ENCODE measurements at regions not wholly inside any gene's neighbourhood (a gene's known extent, or its start where the extent isn't known, plus 50 kb on each side); places are given as distances from the start of the nearest gene placed in this dataset.
A peak's percentile ranks its signal among the peaks of the same experiment; 100 is the strongest.

- intact Hi-C loops (cut with DNase I): loop anchor here in 1 of 3 donors (10.0 kb wide), 1 partner anchor 801 kb away; no protein-coding TSS in a partner anchor
Measured at GRCh38 chr12:59155448-59155847, 235.1 kb upstream of the LRIG3 start.

GRCh38 chr12:59151243-59151642, 230.9 kb upstream of the LRIG3 start:
- DNase-seq: no peak
- Histone ChIP-seq H3K36me3 (no peaks in the 10 kb centered on the region), H3K27ac (no peak overlapping the region), H3K9me3 (no peaks in the 10 kb centered on the region), H3K4me1 (no peaks in the 10 kb centered on the region), H3K27me3 (no peaks in the 10 kb centered on the region), H3K4me3 (no peak overlapping the region)
- TF ChIP-seq, protein P1, sequence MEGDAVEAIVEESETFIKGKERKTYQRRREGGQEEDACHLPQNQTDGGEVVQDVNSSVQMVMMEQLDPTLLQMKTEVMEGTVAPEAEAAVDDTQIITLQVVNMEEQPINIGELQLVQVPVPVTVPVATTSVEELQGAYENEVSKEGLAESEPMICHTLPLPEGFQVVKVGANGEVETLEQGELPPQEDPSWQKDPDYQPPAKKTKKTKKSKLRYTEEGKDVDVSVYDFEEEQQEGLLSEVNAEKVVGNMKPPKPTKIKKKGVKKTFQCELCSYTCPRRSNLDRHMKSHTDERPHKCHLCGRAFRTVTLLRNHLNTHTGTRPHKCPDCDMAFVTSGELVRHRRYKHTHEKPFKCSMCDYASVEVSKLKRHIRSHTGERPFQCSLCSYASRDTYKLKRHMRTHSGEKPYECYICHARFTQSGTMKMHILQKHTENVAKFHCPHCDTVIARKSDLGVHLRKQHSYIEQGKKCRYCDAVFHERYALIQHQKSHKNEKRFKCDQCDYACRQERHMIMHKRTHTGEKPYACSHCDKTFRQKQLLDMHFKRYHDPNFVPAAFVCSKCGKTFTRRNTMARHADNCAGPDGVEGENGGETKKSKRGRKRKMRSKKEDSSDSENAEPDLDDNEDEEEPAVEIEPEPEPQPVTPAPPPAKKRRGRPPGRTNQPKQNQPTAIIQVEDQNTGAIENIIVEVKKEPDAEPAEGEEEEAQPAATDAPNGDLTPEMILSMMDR (IDR thresholded peaks at IDR 0.05): no peak
- ATAC-seq: no peak
- no peak for FAIRE-seq
- intact Hi-C loops (cut with DNase I): loop anchor here in 1 of 3 donors (10.0 kb wide), 1 partner anchor 796 kb away; no protein-coding TSS in a partner anchor

More at GRCh38 chr12:59155448-59155847, 235.1 kb upstream of the LRIG3 start:
- H3K27me3 ChIP-seq: no peaks in the 10 kb centered on the region
- no peak for ATAC-seq
- H3K27ac ChIP-seq: no peak overlapping the region
- H3K4me1 ChIP-seq: no peaks in the 10 kb centered on the region
- H3K4me3 ChIP-seq: no peak overlapping the region
- H3K36me3 ChIP-seq: no peaks in the 10 kb centered on the region
- no peak for DNase-seq
- H3K9me3 ChIP-seq: no peaks in the 10 kb centered on the region
- no peak for FAIRE-seq
- TF ChIP-seq, protein P1 (IDR thresholded peaks at IDR 0.05): no peak

DNA sequence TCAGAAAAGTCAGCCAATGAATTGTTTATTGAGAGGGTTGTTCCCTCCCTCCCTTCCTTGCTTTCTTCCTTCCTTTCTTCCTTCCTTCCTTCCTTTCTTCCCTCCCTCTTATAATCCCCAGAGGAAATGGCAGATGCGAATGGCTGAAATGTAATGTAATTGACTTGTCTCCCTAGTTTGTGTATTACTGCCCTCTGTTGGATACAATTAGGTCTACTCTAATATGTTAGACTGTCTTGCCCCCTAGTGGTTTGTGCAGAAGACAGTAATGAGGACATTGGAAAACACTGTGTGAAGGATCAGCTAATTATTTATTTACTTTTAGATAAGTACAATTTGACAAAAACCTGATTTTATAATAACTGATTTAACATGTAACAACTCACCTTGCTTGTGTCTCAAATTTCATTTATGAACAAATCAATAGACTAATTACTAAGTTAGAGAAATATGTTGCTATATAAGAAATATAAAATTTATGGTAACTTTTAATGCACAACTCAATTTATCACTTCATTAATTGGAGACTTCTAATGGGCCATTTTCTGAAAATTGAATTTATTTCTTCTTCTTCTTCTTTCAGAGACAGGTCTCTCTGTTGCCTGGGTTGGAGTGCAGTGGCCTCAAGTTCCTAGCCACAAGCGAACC, 229.8 kb upstream of the LRIG3 start:
- H3K4me1 ChIP-seq: no peaks in the 10 kb centered on the region
- H3K36me3 ChIP-seq: no peaks in the 10 kb centered on the region
- no peak overlapping the region for H3K27ac ChIP-seq
- TF ChIP-seq, protein P1 (IDR thresholded peaks at IDR 0.05): peak; percentile 65 to 95 (median 78)
- H3K9me3 ChIP-seq: no peaks in the 10 kb centered on the region
- no peak overlapping the region for H3K4me3 ChIP-seq
- H3K27me3 ChIP-seq: no peaks in the 10 kb centered on the region
- FAIRE-seq (peak; percentile 95), DNase-seq (peak in 3 of 6 donors; percentile 6 to 27 (median 15)), ATAC-seq (peak; percentile 98 to 100 (median 99))
- intact Hi-C loops (cut with DNase I): loop anchor here in 1 of 3 donors (10.0 kb wide), 1 partner anchor 795 kb away; no protein-coding TSS in a partner anchor
- WGBS, 2 donors: 48 to 50% methylated on average over 2 of the region's 2 CpGs

DNA sequence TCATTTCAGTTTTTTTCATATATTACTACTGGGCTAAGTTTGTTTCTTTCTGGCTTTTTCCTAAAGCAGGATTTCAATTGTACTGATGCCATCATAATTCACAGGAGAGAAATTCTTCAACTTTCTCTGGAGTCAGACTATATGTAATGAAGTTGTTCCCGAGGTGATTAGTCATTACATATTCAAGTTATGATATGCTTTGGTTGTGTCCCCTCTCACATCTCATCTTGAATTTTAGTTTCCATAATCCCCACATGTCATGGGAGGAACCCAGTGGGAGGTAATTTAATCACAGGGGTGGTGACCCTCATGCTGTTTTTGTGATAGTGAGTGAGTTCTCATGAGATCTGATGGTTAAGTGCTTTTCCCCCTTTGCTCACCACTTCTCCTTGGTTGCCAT, 227.5 kb upstream of the LRIG3 start:
- FAIRE-seq: no peak
- TF ChIP-seq, protein P1 (IDR thresholded peaks at IDR 0.05): no peak
- Histone ChIP-seq H3K4me1 (no peaks in the 10 kb centered on the region), H3K9me3 (no peaks in the 10 kb centered on the region), H3K4me3 (no peak overlapping the region), H3K27me3 (no peaks in the 10 kb centered on the region), H3K36me3 (no peaks in the 10 kb centered on the region), H3K27ac (no peak overlapping the region)
- WGBS, 2 donors: 77 to 83% methylated on average over 1 of the region's 1 CpG
- intact Hi-C loops (cut with DNase I): no loop called here
- DNase-seq: no peak
- no peak for ATAC-seq

DNA sequence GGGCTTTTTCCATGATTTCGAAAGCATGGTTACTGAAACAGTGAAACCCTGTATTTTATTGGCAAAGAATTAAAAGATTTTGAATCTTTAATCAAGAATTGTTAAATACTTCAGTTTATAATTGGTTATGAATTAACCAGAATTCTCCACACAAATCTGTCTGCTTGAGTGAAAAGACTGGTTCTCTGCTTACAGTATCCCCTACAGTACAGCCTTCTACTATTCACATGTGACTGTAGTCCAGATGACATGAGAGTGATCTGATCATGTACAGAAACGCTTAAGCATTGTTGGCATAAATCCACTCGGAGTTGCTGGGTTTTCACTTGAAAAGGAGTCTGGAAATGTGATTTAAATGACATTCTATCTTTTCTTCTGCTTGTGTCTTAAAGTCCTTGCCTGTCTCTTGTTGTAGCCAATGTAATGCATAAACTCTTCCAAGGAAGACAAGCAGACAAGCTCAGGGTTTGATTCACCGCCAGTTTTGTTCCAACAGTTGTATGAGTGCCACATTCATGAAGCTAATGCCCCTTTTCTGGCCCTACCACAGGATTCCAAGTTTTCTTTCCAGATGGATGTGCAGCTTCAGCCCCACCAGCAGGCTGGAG, 222.0 kb upstream of the LRIG3 start:
- Histone ChIP-seq H3K4me1 (peaks cover 0 to 8% (median 0%) of the 10 kb centered on the region in 3 donors), H3K4me3 (no peak overlapping the region), H3K27ac (no peak overlapping the region), H3K27me3 (no peaks in the 10 kb centered on the region), H3K36me3 (no peaks in the 10 kb centered on the region), H3K9me3 (no peaks in the 10 kb centered on the region)
- peak in 2 of 4 donors; percentile 55 to 70 for ATAC-seq
- FAIRE-seq: no peak
- DNase-seq: no peak
- intact Hi-C loops (cut with DNase I): no loop called here
- TF ChIP-seq, protein P1 (IDR thresholded peaks at IDR 0.05): no peak
- 31 to 35% methylated on average over 4 of the region's 4 CpGs for WGBS, 2 donors

Data from pancreas (tissue), 10 donors.